ENCODE measurements at regions not wholly inside any gene's neighbourhood (a gene's known extent, or its start where the extent isn't known, plus 50 kb on each side); places are given as distances from the start of the nearest gene placed in this dataset.

DNA sequence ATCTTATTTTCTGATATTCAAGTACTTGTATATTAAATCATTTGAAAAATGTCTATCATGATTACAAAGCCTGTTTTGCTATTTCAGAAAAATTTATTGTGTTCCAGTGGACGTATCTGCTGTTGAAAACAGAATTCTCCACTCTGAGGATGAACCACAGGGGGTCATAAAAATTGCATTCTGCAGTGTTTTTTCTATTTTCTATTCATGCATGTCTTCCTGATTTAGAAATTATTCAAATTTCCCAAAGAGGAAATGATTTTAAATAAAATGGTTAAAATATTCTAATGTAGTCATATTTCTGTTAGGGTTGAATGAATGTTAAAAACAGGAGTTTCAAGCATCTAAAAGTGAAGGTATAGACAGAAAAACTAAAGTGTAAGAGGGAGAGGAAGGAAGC, 111.5 kb upstream of the ANKRD55 start:
- TF ChIP-seq, protein P1, sequence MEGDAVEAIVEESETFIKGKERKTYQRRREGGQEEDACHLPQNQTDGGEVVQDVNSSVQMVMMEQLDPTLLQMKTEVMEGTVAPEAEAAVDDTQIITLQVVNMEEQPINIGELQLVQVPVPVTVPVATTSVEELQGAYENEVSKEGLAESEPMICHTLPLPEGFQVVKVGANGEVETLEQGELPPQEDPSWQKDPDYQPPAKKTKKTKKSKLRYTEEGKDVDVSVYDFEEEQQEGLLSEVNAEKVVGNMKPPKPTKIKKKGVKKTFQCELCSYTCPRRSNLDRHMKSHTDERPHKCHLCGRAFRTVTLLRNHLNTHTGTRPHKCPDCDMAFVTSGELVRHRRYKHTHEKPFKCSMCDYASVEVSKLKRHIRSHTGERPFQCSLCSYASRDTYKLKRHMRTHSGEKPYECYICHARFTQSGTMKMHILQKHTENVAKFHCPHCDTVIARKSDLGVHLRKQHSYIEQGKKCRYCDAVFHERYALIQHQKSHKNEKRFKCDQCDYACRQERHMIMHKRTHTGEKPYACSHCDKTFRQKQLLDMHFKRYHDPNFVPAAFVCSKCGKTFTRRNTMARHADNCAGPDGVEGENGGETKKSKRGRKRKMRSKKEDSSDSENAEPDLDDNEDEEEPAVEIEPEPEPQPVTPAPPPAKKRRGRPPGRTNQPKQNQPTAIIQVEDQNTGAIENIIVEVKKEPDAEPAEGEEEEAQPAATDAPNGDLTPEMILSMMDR (IDR thresholded peaks at IDR 0.05) = no peak
- no peak for TF ChIP-seq POLR2A (IDR thresholded peaks at IDR 0.05)

Data from stomach (tissue), 4 donors.